HG03460 (cell line): ENCODE measurements at regions not wholly inside any gene's neighbourhood (a gene's known extent, or its start where the extent isn't known, plus 50 kb on each side); places are given as distances from the start of the nearest gene placed in this dataset.

Source experiments
- ATAC-seq: cut with Tn5 transposase; IDR thresholded peaks from one replicate; pipeline ENCODE4 v1.9.1; 2021; ENCODE audit not compliant: unreplicated experiment

- ATAC-seq = no peak
These were observed 1573.5 kb downstream of the BRINP3 start for GRCh38 chr1:188904201-188904600.

GRCh38 chr1:188906921-188907641 lies 1570.6 kb downstream of the BRINP3 start:
- no peak for ATAC-seq

- ATAC-seq = no peak
These were observed 1547.3 kb downstream of the BRINP3 start for GRCh38 chr1:188930382-188930781.

GRCh38 chr1:188931506-188931905 lies 1546.2 kb downstream of the BRINP3 start:
- no peak for ATAC-seq

- ATAC-seq = no peak
These were observed 1539.6 kb downstream of the BRINP3 start for GRCh38 chr1:188937965-188938551.

GRCh38 chr1:188941986-188942385 lies 1535.7 kb downstream of the BRINP3 start:
- no peak for ATAC-seq

- no peak for ATAC-seq
These were observed 1528.0 kb downstream of the BRINP3 start for GRCh38 chr1:188949701-188950100.

- ATAC-seq = no peak
These were observed 1519.1 kb downstream of the BRINP3 start for GRCh38 chr1:188958461-188959115.

- ATAC-seq = no peak
These were observed 1490.8 kb downstream of the BRINP3 start for GRCh38 chr1:188986745-188987417.

- ATAC-seq = no peak
These were observed 1489.1 kb downstream of the BRINP3 start for GRCh38 chr1:188988589-188988988.

- ATAC-seq = no peak
These were observed 1486.3 kb downstream of the BRINP3 start for GRCh38 chr1:188991221-188991930.

- ATAC-seq = no peak
These were observed 1469.8 kb downstream of the BRINP3 start for GRCh38 chr1:189007824-189008223.

GRCh38 chr1:189021577-189021976 lies 1456.1 kb downstream of the BRINP3 start:
- ATAC-seq = no peak

- no peak for ATAC-seq
These were observed 1455.6 kb downstream of the BRINP3 start for GRCh38 chr1:189022015-189022414.

- no peak for ATAC-seq
These were observed 1450.2 kb downstream of the BRINP3 start for GRCh38 chr1:189027512-189027911.

GRCh38 chr1:189033169-189033568 lies 1444.5 kb downstream of the BRINP3 start:
- no peak for ATAC-seq

GRCh38 chr1:189036628-189037027 lies 1441.0 kb downstream of the BRINP3 start:
- no peak for ATAC-seq

- ATAC-seq = no peak
These were observed 1431.5 kb downstream of the BRINP3 start for GRCh38 chr1:189046127-189046526.

- ATAC-seq = no peak
These were observed 1392.9 kb downstream of the BRINP3 start for GRCh38 chr1:189084811-189085210.

GRCh38 chr1:189103956-189104355 lies 1373.7 kb downstream of the BRINP3 start:
- ATAC-seq = no peak
